ENCODE measurements at regions not wholly inside any gene's neighbourhood (a gene's known extent, or its start where the extent isn't known, plus 50 kb on each side); places are given as distances from the start of the nearest gene placed in this dataset.

GRCh38 chr13:85640727-85641126, 158.5 kb downstream of the SLITRK6 start:
- H3K4me1 ChIP-seq, result no peaks in the 10 kb centered on the region
- TF ChIP-seq CTCF (IDR thresholded peaks at IDR 0.05) (no peak), POLR2A (IDR thresholded peaks at IDR 0.05) (no peak)
- H3K9me3 ChIP-seq, result no peaks in the 10 kb centered on the region
- H3K4me3 ChIP-seq (replicated peaks in 1 of 3), result no peak overlapping the region
- intact Hi-C loops (cut with DNase I), result no loop called here
- H3K27ac ChIP-seq, result no peak overlapping the region
- no peaks in the 10 kb centered on the region for H3K27me3 ChIP-seq
- WGBS, 2 donors, result 86 to 92% methylated on average over 3 of the region's 3 CpGs
- no peaks in the 10 kb centered on the region for H3K36me3 ChIP-seq
- no peak for DNase-seq

DNA sequence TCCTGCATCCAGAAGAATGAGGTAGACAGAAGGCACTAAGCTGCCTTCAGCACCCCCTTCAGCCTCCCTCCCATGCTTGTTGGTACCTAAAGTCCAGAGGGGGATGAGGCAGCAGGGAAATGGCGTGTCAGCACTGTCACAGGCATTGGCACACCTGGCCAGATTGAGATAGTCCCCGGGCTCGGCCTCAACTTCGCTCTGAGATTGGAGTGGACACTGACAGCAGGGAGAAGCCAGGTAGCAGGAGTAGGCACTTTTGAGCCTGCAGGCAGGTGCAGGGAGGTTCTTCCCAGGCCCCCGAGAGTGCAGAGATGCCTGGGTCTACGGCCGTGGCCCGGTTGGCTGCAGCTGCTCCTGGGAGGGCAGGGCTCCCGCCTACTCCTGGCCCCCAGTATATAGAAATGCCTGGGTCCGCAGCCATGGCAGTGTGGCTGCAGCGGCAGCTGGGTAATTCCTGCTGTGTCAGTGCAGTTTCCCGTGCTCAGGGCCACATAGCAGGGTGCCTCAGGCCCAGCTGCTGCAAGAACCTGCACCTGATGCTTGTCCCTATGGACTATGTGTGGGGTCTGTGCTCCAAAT, 160.3 kb downstream of the SLITRK6 start:
- H3K4me1 ChIP-seq, result no peaks in the 10 kb centered on the region
- no peak for TF ChIP-seq POLR2A (IDR thresholded peaks at IDR 0.05)
- no peak for TF ChIP-seq CTCF (IDR thresholded peaks at IDR 0.05)
- intact Hi-C loops (cut with DNase I), result no loop called here
- 83 to 92% methylated on average over 5 to 12 of the region's 12 CpGs for WGBS, 2 donors
- no peaks in the 10 kb centered on the region for H3K27me3 ChIP-seq
- H3K27ac ChIP-seq, result no peak overlapping the region
- no peaks in the 10 kb centered on the region for H3K9me3 ChIP-seq
- DNase-seq, result no peak
- no peak overlapping the region for H3K4me3 ChIP-seq (replicated peaks in 1 of 3)
- H3K36me3 ChIP-seq, result no peaks in the 10 kb centered on the region

DNA sequence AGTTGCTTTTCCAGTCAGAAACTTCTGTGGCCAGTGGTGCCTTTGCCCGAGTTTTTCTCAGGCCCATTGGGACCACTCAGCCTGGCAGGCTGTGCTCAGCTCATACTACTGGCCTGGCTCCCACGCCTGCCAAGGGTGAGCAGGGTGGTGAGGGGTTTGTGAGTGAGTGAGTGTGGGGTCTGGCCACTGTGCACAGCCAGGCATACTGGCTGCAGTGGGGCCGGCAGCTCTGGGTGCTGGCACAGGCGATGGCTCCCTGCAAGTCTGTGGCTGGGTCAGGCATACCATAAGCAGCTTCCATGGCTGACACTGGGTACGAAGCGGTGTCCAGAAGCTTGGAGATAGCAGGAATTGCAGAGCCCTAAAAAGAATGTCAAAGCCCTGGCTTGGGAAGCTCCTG, 161.0 kb downstream of the SLITRK6 start:
- whole genome bisulfite sequencing, 2 donors, result 84 to 93% methylated on average over 5 to 6 of the region's 6 CpGs

DNA sequence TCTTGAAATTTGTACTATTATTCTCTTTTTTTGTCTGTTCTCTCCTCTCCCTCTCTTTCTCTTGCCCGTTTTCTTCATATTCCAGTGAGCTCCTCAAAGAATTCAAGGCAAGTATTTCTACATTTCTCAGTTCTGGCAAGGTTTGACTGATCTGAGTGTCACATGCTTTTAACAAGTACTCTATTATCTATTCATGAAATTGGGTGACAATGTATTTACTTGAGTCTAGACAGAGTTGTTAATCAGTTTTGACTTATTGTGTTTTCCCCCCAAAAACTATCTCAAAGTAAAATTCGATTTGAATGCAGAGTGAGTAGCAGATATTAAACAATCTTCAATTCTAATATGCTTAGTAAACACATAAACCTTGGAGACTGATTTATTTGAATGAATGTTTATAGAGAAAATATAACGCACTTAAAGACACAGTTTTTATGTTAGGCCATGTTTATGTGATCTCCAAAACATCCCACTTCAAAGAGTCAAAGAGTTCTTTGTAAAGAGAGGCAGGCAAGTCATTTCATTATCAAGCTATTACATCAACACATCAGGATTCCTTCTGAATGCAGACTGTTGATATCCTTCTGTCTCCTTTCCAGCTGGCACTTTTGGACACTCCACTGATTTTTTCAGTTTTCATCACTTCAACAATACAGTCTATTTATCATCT, 166.6 kb downstream of the SLITRK6 start:
- WGBS, 2 donors, result 77 to 84% methylated on average over 3 of the region's 3 CpGs
- no peak overlapping the region for H3K27ac ChIP-seq
- no peak for TF ChIP-seq POLR2A (IDR thresholded peaks at IDR 0.05)
- no peak for TF ChIP-seq CTCF (IDR thresholded peaks at IDR 0.05)

More for the DNA sequence above, 161.0 kb downstream of the SLITRK6 start:
- Histone ChIP-seq H3K4me1 (no peaks in the 10 kb centered on the region), H3K4me3 (replicated peaks in 1 of 3) (no peak overlapping the region), H3K36me3 (no peaks in the 10 kb centered on the region), H3K27ac (no peak overlapping the region), H3K27me3 (no peaks in the 10 kb centered on the region), H3K9me3 (no peaks in the 10 kb centered on the region)
- TF ChIP-seq POLR2A (IDR thresholded peaks at IDR 0.05), result no peak
- no peak for TF ChIP-seq CTCF (IDR thresholded peaks at IDR 0.05)
- DNase-seq, result no peak
- intact Hi-C loops (cut with DNase I), result no loop called here

GRCh38 chr13:85631801-85632200, 167.4 kb downstream of the SLITRK6 start:
- DNase-seq, result no peak
- H3K27me3 ChIP-seq, result no peaks in the 10 kb centered on the region
- no peaks in the 10 kb centered on the region for H3K36me3 ChIP-seq
- TF ChIP-seq POLR2A (IDR thresholded peaks at IDR 0.05) (no peak), CTCF (IDR thresholded peaks at IDR 0.05) (no peak)
- H3K4me1 ChIP-seq, result no peaks in the 10 kb centered on the region
- intact Hi-C loops (cut with DNase I), result no loop called here
- no peaks in the 10 kb centered on the region for H3K9me3 ChIP-seq
- H3K4me3 ChIP-seq (replicated peaks in 1 of 3), result no peak overlapping the region
- no peak overlapping the region for H3K27ac ChIP-seq
- 80 to 87% methylated on average over 4 of the region's 4 CpGs for WGBS, 2 donors

More for the DNA sequence above, 166.6 kb downstream of the SLITRK6 start:
- intact Hi-C loops (cut with DNase I), result no loop called here
- H3K4me1 ChIP-seq, result no peaks in the 10 kb centered on the region
- DNase-seq, result no peak
- no peak overlapping the region for H3K4me3 ChIP-seq (replicated peaks in 1 of 3)
- H3K9me3 ChIP-seq, result no peaks in the 10 kb centered on the region
- no peaks in the 10 kb centered on the region for H3K36me3 ChIP-seq
- H3K27me3 ChIP-seq, result no peaks in the 10 kb centered on the region
